Esophagus muscularis mucosa (tissue), 2 donors: ENCODE measurements at regions not wholly inside any gene's neighbourhood (a gene's known extent, or its start where the extent isn't known, plus 50 kb on each side); places are given as distances from the start of the nearest gene placed in this dataset.

Experiments used
- POLR2A ChIP-seq: fragments of 450-650 bp; IDR thresholded peaks from one replicate; pipeline ENCODE4 v1.6.1; 2017; ENCODE audit warnings: antibody characterized with exemption, moderate library complexity, mild to moderate bottlenecking, low read depth
- POLR2AphosphoS5 ChIP-seq, 2 donors: sonication (generic); formaldehyde crosslinking; IDR thresholded peaks; one replicate each; pipeline ENCODE4 v1.6.1; 2017; ENCODE audit warnings: antibody characterized with exemption in 2 of 2

DNA sequence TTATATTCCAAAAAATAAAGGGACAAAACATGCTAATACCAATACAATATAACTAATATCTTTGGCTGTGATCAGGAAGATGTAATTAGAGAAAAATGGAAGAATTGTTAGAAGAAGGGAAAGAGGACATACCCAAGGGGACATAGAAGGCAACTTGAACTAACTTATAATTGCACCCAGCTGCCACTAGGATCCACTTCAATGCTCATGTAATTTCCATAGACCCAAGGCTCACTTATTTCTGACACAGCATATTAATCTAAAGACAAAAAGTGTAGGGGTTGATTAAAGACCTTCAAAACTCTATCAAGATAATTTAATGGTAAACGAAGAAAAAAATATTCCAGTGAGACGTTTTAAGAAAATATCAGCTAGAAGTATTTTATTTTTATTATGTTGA is 396.0 kb upstream of the ADGRB3 start:
- no peak for TF ChIP-seq POLR2A
- no peak for TF ChIP-seq POLR2AphosphoS5 (IDR thresholded peaks at IDR 0.05)
